B cell (primary cell): ENCODE measurements at regions not wholly inside any gene's neighbourhood (a gene's known extent, or its start where the extent isn't known, plus 50 kb on each side); places are given as distances from the start of the nearest gene placed in this dataset.

Experiments used
- ATAC-seq: fragments of 200-7000 bp; cut with Tn5 transposase; one replicate; pipeline ENCODE4 v1.10.0; 2021; ENCODE audit warnings: low read depth, mild to moderate bottlenecking, moderate number of reproducible peaks, moderate library complexity
- CTCF ChIA-PET: fragments of 350-600 bp; sonication (Branson Sonifier 250); formaldehyde crosslinking; loops from one replicate; lab custom pipeline; 2021; ENCODE audit warnings: antibody characterized with exemption, inconsistent platforms; lab: Charles Lee
- POLR2A ChIA-PET: fragments of 350-600 bp; sonication (Branson Sonifier 250); formaldehyde crosslinking; loops from one replicate; lab custom pipeline; 2021; ENCODE audit warnings: antibody characterized with exemption; lab: Charles Lee
- DNase-seq: peaks from one replicate; pipeline ENCODE4 v3.0.0; 2013
- H2AFZ ChIP-seq: 2 replicates; pipeline ENCODE4 v1.6.1; 2012; ENCODE audit warnings: mild to moderate bottlenecking, low read depth, low read length; ENCODE audit not compliant: insufficient read depth, poor library complexity, severe bottlenecking
- H3K27ac ChIP-seq, 2 donors: 1 replicate in 1 of 2; 2 replicates in 1 of 2; pipeline ENCODE4 v1.5.1; 2012 to 2013; ENCODE audit warnings: low read length in 2 of 2, mild to moderate bottlenecking in 2 of 2, moderate library complexity in 1 of 2
- H3K27me3 ChIP-seq, 4 experiments: fragments of 200-600 bp in 1 of 4; sonication (generic) in 1 of 4; replicated peaks in 1 of 4; 1 replicate in 2 of 4; 2 replicates in 2 of 4; pipeline versions ENCODE4 v1.6.1 to v1.7.0; 2013 to 2016; ENCODE audit warnings: low read length in 3 of 4, mild to moderate bottlenecking in 2 of 4, mixed read lengths in 1 of 4, moderate library complexity in 1 of 4; ENCODE audit not compliant: insufficient read depth in 4 of 4, control insufficient read depth in 3 of 4; ENCODE audit errors: control extremely low read depth in 1 of 4
- H3K36me3 ChIP-seq, 2 experiments: replicated peaks in 1 of 2; 1 replicate in 1 of 2; 2 replicates in 1 of 2; pipeline versions ENCODE4 v1.6.1 to v1.7.1; 2013; ENCODE audit warnings: low read length in 1 of 2; ENCODE audit not compliant: insufficient read depth in 2 of 2, control insufficient read depth in 1 of 2; ENCODE audit errors: control extremely low read depth in 1 of 2, extremely low read depth in 1 of 2
- H3K4me1 ChIP-seq, 2 donors: fragments of 200-600 bp in 1 of 2; sonication (generic) in 1 of 2; 1 replicate in 1 of 2; 2 replicates in 1 of 2; pipeline versions ENCODE4 v1.5.1 to v1.6.1; 2013 to 2017; ENCODE audit warnings: low read length in 2 of 2; ENCODE audit not compliant: control insufficient read depth in 2 of 2, insufficient read depth in 2 of 2
- H3K4me2 ChIP-seq: replicated peaks from 2 replicates; pipeline ENCODE3; 2012; ENCODE audit warnings: mild to moderate bottlenecking, low read depth, low read length; ENCODE audit not compliant: poor library complexity, severe bottlenecking
- H3K4me3 ChIP-seq, 5 experiments: fragments of 200-600 bp in 1 of 5; sonication (generic) in 1 of 5; 1 replicate in 3 of 5; 2 replicates in 2 of 5; pipeline versions ENCODE4 v1.5.1 to v1.7.0; 2011 to 2016; ENCODE audit warnings: low read length in 4 of 5, mild to moderate bottlenecking in 4 of 5, low read depth in 2 of 5, control low read depth in 1 of 5, moderate library complexity in 1 of 5; ENCODE audit not compliant: insufficient read depth in 1 of 5; ENCODE audit errors: control extremely low read depth in 1 of 5, extremely low read depth in 1 of 5
- H3K79me2 ChIP-seq: fragments of 200-600 bp; sonication (generic); one replicate; pipeline ENCODE4 v1.6.0; 2016; ENCODE audit warnings: low read length; ENCODE audit not compliant: control insufficient read depth, insufficient read depth
- H3K9ac ChIP-seq: fragments of 200-600 bp; sonication (generic); 2 replicates; pipeline ENCODE4 v1.6.1; 2017; ENCODE audit warnings: mild to moderate bottlenecking, low read length, moderate library complexity
- H3K9me3 ChIP-seq, 3 donors: one replicate each; pipeline versions ENCODE4 v1.6.1 to v1.7.1; 2013; ENCODE audit warnings: low read length in 2 of 3; ENCODE audit not compliant: control insufficient read depth in 2 of 3, insufficient read depth in 1 of 3; ENCODE audit errors: control extremely low read depth in 1 of 3
- H4K20me1 ChIP-seq: 2 replicates; pipeline ENCODE4 v1.6.0; 2012; ENCODE audit warnings: mild to moderate bottlenecking, low read length; ENCODE audit not compliant: insufficient read depth, control insufficient read depth, poor library complexity, severe bottlenecking
- H3K27ac Mint-ChIP-seq: one replicate; pipeline ENCODE4 v1.8.0; 2021; ENCODE audit warnings: mixed read lengths
- H3K27me3 Mint-ChIP-seq: one replicate; pipeline ENCODE4 v1.8.0; 2021; ENCODE audit warnings: mixed read lengths
- H3K4me1 Mint-ChIP-seq: one replicate; pipeline ENCODE4 v1.8.0; 2021; ENCODE audit warnings: mixed read lengths
- H3K4me3 Mint-ChIP-seq: one replicate; pipeline ENCODE4 v1.8.0; 2021; ENCODE audit warnings: mixed read lengths
- H3K9me3 Mint-ChIP-seq: one replicate; pipeline ENCODE4 v1.8.0; 2022; ENCODE audit warnings: mixed read lengths; ENCODE audit not compliant: insufficient read depth
- CTCF ChIP-seq: fragments of 200-600 bp; IDR thresholded peaks from one replicate; pipeline ENCODE4 v1.8.0; 2022; ENCODE audit warnings: antibody characterized with exemption, mild to moderate bottlenecking
- EZH2 ChIP-seq: IDR thresholded peaks from 2 replicates; pipeline ENCODE4 v1.6.1; 2012; ENCODE audit warnings: borderline replicate concordance, low read depth, mild to moderate bottlenecking, moderate library complexity, low read length; ENCODE audit not compliant: insufficient read depth, poor library complexity, severe bottlenecking
- WGBS: methylation state at CpG from one replicate; pipeline ENCODE4 v1.1.5; 2013; ENCODE audit warnings: missing lambda C conversion rate; ENCODE audit not compliant: insufficient coverage; 5-methylcytosine and 5-hydroxymethylcytosine counted together
- intact Hi-C: fragments of 100-400 bp; cut with micrococcal nuclease; formaldehyde crosslinking; loops from one replicate; pipeline ENCODE4 v1.10.0; 2022

DNA sequence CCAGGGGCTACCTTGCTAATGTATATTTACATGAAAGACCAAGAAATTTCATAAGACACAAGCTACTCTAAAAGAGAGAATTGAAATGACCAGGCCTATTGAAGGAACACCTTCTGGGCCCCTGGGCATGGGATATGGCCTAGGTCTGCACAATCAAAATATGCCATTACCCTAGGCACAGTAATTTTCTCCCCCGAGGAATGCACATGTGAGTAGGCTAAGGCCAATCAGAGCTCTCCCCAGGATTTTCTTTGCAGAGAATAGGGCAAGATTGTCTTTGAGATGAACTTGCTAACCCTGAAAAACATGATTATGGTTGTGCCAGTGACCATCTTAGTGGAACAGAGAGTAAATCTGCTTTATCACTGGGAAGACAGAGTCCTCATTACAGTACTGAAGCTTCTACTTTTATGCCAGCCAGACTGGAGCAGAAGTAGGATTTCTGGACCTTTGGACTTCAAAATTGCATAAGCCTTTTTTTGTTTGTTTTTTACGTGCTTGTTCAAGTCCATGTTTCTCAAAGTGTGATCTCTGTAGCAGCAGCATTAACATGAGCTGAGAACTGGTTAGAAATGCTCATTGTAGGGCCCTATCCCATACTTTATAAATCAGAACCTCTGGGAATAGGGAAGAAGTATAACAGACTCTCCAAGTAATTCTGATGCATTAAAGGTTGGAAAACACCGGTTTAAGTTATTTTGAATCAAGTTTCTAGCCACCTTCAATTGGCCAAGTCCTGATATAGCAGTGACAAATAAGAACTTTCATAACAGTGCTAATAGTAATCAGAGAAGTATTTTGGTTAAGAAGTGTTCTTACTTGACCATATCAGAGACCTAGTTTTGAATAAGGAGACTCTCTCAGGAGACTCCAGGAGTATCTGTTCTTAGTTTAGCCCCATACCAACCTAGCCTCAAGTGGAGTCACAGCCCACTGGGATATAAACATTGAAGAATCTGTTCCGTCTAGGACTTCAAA lies 112.9 kb downstream of the LMO3 start:
- no peak overlapping the region for H3K9ac ChIP-seq
- POLR2A ChIA-PET: no interaction called here
- H3K4me1 ChIP-seq: no peaks in the 10 kb centered on the region
- H3K4me3 ChIP-seq: no peak overlapping the region
- ATAC-seq (no peak), DNase-seq (no peak)
- CTCF ChIA-PET: no interaction called here
- H4K20me1 ChIP-seq: no peaks in the 10 kb centered on the region
- H3K9me3 Mint-ChIP-seq: peaks cover 2% of the 10 kb centered on the region
- H3K79me2 ChIP-seq: no peaks in the 10 kb centered on the region
- H3K36me3 ChIP-seq: no peaks in the 10 kb centered on the region
- H3K27me3 ChIP-seq: no peaks in the 10 kb centered on the region
- H3K27ac Mint-ChIP-seq: no peak overlapping the region
- no peaks in the 10 kb centered on the region for H3K9me3 ChIP-seq
- intact Hi-C loops: no loop called here
- H2AFZ ChIP-seq: no peak overlapping the region
- H3K4me1 Mint-ChIP-seq: no peaks in the 10 kb centered on the region
- H3K27me3 Mint-ChIP-seq: no peaks in the 10 kb centered on the region
- WGBS: no CpG with 5 or more reads among the region's 4 CpGs
- H3K4me2 ChIP-seq: no peak overlapping the region
- TF ChIP-seq EZH2: no peak
- TF ChIP-seq CTCF: no peak
- no peak overlapping the region for H3K27ac ChIP-seq
- H3K4me3 Mint-ChIP-seq: no peak overlapping the region

DNA sequence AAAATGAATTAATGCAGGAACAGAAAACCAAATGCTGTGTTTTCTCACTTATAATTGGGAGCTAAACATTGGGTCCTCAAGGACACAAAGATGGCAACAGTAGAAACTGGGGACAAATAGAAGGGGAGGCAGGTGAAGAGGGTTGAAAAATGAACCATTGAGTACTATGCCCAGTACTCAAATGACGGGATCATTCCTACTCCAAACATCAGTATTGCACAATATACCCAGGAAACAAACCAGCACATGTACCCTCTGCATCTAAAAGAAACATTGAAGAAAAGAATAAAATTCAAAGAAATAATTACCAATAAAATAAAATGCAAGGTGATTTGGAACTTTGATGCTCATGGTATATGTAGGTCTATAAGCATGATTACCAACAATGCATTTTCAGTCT lies 110.8 kb downstream of the LMO3 start:
- Mint-ChIP-seq H3K27ac (no peak overlapping the region), H3K4me1 (no peaks in the 10 kb centered on the region), H3K4me3 (no peak overlapping the region), H3K27me3 (no peaks in the 10 kb centered on the region), H3K9me3 (no peaks in the 10 kb centered on the region)
- no peaks in the 10 kb centered on the region for H3K9me3 ChIP-seq
- ATAC-seq: no peak
- H3K27ac ChIP-seq: no peak overlapping the region
- H3K27me3 ChIP-seq: no peaks in the 10 kb centered on the region
- intact Hi-C loops: no loop called here
- H2AFZ ChIP-seq: no peak overlapping the region
- H3K9ac ChIP-seq: no peak overlapping the region
- ChIA-PET CTCF (no interaction called here), POLR2A (no interaction called here)
- H3K4me2 ChIP-seq: no peak overlapping the region
- H3K4me1 ChIP-seq: no peaks in the 10 kb centered on the region
- H3K79me2 ChIP-seq: no peaks in the 10 kb centered on the region
- no peak overlapping the region for H3K4me3 ChIP-seq
- no peaks in the 10 kb centered on the region for H3K36me3 ChIP-seq
- TF ChIP-seq CTCF: no peak
- TF ChIP-seq EZH2: no peak
- WGBS: no CpG with 5 or more reads among the region's 1 CpG
- no peaks in the 10 kb centered on the region for H4K20me1 ChIP-seq
- DNase-seq: no peak
